ENCODE measurements at regions not wholly inside any gene's neighbourhood (a gene's known extent, or its start where the extent isn't known, plus 50 kb on each side); places are given as distances from the start of the nearest gene placed in this dataset.

DNA sequence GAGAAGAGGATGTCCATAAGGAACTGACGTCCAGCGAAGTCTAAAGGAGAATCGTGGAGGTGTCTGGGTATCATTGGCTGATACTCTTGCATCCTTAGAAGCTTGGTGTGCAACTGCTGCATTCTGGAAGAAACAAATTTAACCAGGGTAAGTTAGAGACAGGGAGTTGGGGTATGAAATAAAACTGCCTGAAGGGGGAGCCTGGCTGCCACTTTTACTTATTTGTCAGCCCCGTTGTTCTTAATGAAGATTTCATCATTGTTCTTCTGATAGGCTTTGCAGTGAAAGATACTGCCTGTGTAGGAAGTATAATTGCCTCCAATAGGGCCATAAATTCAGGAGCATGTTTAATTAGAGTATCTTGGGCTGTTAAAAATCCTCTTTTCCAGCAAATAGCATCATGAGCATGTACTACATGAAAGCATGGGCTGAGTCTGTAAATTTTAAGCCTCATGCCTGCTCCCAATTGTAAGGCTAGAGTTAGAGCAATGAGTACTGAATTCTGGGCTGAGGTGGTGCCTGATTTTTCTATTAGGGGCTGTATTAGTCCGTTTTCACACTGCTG, 1264.5 kb upstream of the ACO1 start:
- TF ChIP-seq, protein P1, sequence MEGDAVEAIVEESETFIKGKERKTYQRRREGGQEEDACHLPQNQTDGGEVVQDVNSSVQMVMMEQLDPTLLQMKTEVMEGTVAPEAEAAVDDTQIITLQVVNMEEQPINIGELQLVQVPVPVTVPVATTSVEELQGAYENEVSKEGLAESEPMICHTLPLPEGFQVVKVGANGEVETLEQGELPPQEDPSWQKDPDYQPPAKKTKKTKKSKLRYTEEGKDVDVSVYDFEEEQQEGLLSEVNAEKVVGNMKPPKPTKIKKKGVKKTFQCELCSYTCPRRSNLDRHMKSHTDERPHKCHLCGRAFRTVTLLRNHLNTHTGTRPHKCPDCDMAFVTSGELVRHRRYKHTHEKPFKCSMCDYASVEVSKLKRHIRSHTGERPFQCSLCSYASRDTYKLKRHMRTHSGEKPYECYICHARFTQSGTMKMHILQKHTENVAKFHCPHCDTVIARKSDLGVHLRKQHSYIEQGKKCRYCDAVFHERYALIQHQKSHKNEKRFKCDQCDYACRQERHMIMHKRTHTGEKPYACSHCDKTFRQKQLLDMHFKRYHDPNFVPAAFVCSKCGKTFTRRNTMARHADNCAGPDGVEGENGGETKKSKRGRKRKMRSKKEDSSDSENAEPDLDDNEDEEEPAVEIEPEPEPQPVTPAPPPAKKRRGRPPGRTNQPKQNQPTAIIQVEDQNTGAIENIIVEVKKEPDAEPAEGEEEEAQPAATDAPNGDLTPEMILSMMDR (conservative IDR thresholded peaks at IDR 0.05; ENCODE audit: control insufficient read depth, insufficient read depth, low read depth, low read length) = peak; percentile 37
- no peak overlapping the region for H3K4me3 ChIP-seq (ENCODE audit: control insufficient read depth, low read depth, low read length)
- DNase-seq (ENCODE audit: low read depth) = peak; percentile 19

DNA sequence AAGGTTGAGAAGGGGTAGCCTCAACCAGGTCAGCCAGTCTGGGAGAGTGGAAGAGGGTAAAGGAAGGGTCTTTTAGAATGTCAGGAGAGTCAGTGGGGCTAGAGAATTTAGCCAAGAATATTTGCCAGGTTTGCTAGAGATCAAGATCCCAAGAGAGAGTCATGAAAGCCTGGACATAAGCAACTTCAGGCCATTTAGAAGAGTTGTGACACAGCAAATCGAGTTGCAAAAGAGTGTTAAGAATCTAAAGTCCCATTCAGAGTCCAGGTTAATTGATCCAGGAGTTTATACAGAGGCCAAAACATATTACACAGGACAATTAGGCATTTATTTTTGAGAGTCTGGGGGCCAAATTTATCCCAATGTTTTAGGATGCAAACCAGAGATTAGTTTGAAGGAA, 1260.1 kb upstream of the ACO1 start:
- no peak overlapping the region for H3K4me3 ChIP-seq (ENCODE audit: control insufficient read depth, low read depth, low read length)
- no peak for DNase-seq (ENCODE audit: low read depth)
- TF ChIP-seq, protein P1 (conservative IDR thresholded peaks at IDR 0.05; ENCODE audit: control insufficient read depth, insufficient read depth, low read depth, low read length) = no peak

DNA sequence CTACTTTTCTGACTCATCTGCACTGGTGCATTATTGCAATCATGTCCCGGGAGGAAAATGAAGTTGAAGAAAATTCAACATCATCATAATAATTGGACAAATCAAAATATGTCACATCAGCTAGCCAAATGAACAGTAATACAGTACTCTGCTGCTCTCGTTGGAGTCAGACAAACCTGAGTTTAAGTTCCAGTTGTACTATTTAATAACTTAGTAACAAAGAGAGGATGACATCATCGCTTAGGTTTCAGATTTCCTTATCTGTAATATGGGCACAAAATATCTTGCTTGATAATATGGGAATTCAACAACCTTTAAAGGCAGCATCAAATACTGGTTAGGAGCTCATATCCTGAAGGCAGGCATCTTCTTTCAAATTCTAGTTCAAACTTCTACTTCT, 1248.9 kb upstream of the ACO1 start:
- no peak overlapping the region for H3K4me3 ChIP-seq (ENCODE audit: control insufficient read depth, low read depth, low read length)
- TF ChIP-seq, protein P1 (conservative IDR thresholded peaks at IDR 0.05; ENCODE audit: control insufficient read depth, insufficient read depth, low read depth, low read length) = no peak
- DNase-seq (ENCODE audit: low read depth) = peak; percentile 1

DNA sequence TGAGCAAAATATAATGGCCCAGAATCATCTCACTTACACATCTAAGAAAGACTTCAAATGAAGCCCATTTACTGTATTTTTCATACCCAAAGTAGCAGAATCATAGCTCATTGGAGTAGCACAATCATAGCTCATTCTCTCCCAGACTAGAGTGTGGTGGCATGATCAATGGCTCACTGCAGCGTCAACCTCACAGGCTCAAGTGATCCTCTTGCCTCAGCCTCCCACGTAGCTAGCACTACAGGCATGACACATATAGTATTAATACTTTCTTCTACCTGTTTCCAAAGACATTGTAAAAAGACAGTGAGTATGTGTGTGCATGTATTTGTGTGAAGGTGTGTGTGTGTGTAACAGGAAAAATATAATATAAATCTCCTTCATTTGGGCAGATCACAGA, 1247.9 kb upstream of the ACO1 start:
- TF ChIP-seq, protein P1 (conservative IDR thresholded peaks at IDR 0.05; ENCODE audit: control insufficient read depth, insufficient read depth, low read depth, low read length) = no peak
- no peak overlapping the region for H3K4me3 ChIP-seq (ENCODE audit: control insufficient read depth, low read depth, low read length)
- no peak for DNase-seq (ENCODE audit: low read depth)

DNA sequence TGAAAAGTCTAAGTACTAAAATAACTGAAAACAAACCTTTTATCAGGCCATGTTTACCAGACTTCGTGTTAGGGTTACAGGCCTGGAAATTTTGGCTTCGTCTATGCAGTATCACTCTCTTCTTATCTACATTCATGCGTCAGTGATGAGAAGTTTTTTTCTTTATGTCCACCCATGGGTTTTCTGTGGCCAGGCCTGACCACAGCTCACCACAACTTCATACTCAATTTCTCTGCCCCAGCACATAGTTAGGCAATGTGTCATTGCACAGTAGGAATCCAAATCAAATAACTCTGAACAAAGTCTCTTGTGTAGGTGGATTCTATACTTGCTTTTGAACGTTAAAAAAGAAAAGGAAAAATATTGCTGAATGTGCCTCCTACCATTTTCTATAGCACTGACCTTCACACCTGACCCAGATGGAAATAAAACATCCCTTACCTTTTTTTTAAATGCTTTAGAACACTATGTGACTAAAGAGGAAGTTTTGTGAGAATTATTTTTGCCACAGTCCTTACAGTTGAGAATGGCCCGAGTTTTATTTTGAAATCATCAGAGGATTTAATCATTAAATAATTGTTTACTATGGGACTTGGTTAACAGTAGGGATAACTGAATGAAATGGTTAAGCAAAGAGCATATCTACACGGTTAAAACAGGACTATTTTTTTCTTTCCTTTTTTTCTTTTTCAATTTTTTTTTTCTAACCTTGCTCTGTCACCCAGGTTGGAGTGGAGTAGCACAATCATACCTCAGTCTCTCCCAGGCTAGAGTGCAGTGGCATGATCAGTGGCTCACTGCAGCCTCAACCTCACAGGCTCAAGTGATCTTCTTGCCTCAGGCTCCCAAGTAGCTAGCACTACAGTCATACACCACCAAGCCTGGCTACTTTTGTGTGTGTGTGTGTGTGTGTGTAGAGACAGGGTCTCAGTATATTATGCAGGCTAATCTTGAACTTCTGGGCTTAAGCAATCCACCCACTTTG, 1247.0 kb upstream of the ACO1 start:
- TF ChIP-seq, protein P1 (conservative IDR thresholded peaks at IDR 0.05; ENCODE audit: control insufficient read depth, insufficient read depth, low read depth, low read length) = no peak
- peak; percentile 82 for DNase-seq (ENCODE audit: low read depth)
- no peak overlapping the region for H3K4me3 ChIP-seq (ENCODE audit: control insufficient read depth, low read depth, low read length)

DNA sequence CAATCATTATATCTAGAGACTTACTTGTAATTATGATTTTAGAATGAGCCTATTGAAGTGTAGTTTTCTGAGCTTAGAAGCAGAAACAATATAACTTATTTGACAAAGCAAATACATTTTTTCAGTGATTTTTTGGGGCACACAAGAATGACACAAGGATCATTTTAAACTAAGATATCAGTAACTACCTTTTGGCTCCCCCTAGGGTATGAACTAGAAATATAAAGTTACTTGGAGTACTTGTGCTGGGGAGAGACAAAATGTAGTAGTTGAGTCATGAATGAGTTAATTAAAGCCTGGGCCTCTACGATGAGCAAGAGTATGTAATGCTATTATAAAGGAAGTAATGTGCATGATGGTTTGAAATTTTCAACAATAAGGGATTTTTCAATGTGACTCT, 1244.1 kb upstream of the ACO1 start:
- TF ChIP-seq, protein P1 (conservative IDR thresholded peaks at IDR 0.05; ENCODE audit: control insufficient read depth, insufficient read depth, low read depth, low read length) = peak; percentile 27
- H3K4me3 ChIP-seq (ENCODE audit: control insufficient read depth, low read depth, low read length) = no peak overlapping the region
- peak; percentile 59 for DNase-seq (ENCODE audit: low read depth)
